Left cardiac atrium (tissue), 4 donors: ENCODE measurements at regions not wholly inside any gene's neighbourhood (a gene's known extent, or its start where the extent isn't known, plus 50 kb on each side); places are given as distances from the start of the nearest gene placed in this dataset.
"Not testable (repeated sequence)": the region's sequence is repeated elsewhere in the genome, so short reads cannot be mapped to it uniquely, and the experiment has no call there.

Source experiments
- ATAC-seq, 2 donors: fragments of 200-7000 bp; cut with Tn5 transposase; one replicate each; pipeline ENCODE4 v1.9.1; 2020; ENCODE audit warnings: mild to moderate bottlenecking in 2 of 2, moderate library complexity in 2 of 2
- DNase-seq: peaks from one replicate; pipeline ENCODE4 v3.0.0-alpha.2; 2020
- intact Hi-C, 2 donors: fragments of 100-400 bp; cut with DNase I; formaldehyde crosslinking; loops; one replicate each; pipeline versions ENCODE4 v1.14.1 to v1.15.1; 2022 to 2023
- donor health status: DM: no; HTN: yes; CAD: no.
- donor health status: DM: no; HTN: yes; CAD: no; lungs with severe emphysema.
- donor health status: DM: yes; HTN: yes; CAD: no.
- donor health status: Dilated cardiomyopathy.

- DNase-seq: no peak
- no peak for ATAC-seq
- intact Hi-C loops: no loop called here
Observed at GRCh38 chr21:35481005-35481404, 431.9 kb upstream of the RUNX1 start.

GRCh38 chr21:35479529-35479928 lies 430.4 kb upstream of the RUNX1 start:
- DNase-seq: no peak
- no peak for ATAC-seq
- intact Hi-C loops: no loop called here

GRCh38 chr21:35479065-35479448 lies 430.0 kb upstream of the RUNX1 start:
- ATAC-seq: no peak
- intact Hi-C loops: no loop called here
- DNase-seq: no peak

- intact Hi-C loops: no loop called here
- DNase-seq (no peak), ATAC-seq (peak; percentile 38 to 47)
Observed at GRCh38 chr21:35478161-35479064, 429.3 kb upstream of the RUNX1 start.

DNA sequence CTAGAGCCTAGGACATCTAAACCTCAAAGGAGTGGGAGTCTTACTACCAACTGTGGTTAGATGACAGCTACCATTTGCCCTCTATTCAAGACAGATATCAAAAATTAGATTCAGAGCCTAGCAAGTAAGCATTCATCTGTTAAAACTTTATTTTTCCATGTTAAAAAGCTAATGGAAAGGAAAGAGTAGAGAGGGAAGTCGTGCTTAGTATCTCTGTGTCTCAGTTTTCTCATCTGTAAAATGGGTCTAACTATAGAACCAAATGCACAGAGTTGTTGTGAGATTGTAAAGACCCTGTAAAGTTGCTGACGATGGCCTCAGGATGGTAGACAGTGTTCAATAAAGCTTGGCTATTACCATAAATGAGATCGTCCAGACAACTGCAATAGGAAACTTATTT lies 428.5 kb upstream of the RUNX1 start:
- no peak for DNase-seq
- ATAC-seq: no peak
- intact Hi-C loops: no loop called here

- ATAC-seq: no peak
- intact Hi-C loops: no loop called here
- no peak for DNase-seq
Observed at GRCh38 chr21:35476621-35477395, 427.7 kb upstream of the RUNX1 start.

DNA sequence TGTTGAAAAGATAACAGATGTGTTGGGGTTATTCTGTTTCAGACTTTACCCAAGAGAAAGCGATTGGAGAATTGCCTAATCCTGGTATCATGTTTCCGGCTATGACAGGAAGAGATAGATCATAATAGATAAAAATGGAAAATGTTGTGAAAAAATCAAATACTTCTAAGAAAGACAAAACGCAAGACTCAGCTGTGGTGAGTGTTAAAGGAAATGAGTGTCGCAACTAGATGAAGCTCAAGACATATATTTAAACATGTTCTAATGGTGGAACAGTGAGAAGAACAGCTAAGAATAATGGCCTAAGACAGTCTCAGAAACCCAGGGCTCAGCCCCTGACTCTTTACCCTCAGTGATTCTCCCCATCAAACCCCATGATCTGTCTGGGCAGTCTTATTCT lies 426.7 kb upstream of the RUNX1 start:
- intact Hi-C loops: no loop called here
- ATAC-seq (peak in 1 of 2 donors; percentile 45), DNase-seq (no peak)

GRCh38 chr21:35475009-35475408 lies 425.9 kb upstream of the RUNX1 start:
- no peak for DNase-seq
- peak in 1 of 2 donors; percentile 70 for ATAC-seq
- intact Hi-C loops: no loop called here

- DNase-seq (no peak), ATAC-seq (no peak)
- intact Hi-C loops: no loop called here
Observed at GRCh38 chr21:35473496-35473895, 424.4 kb upstream of the RUNX1 start.

DNA sequence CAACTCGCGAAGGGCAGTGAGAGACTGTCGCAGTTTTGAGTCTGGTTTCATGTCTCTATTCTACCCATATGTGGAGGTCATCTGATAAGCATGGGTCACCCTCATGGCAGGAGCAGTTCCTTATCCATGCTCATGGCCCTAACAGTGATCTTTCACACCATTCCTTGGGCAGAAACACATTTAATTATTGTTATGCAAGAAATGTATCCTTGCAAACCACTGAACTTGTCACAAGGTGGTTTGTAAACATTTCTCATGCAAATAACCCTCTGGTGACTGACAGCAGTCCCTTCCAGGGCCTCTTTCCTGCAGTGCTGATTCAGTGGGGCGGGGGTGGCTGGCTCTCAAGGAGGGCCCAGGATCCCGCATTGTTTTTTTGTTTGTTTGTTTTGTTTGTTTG lies 421.4 kb upstream of the RUNX1 start:
- no peak for DNase-seq
- no peak for ATAC-seq
- intact Hi-C loops: no loop called here

- intact Hi-C loops: no loop called here
- DNase-seq (no peak), ATAC-seq (no peak)
Observed at GRCh38 chr21:35469498-35469897, 420.4 kb upstream of the RUNX1 start.

GRCh38 chr21:35468991-35469390 lies 419.9 kb upstream of the RUNX1 start:
- no peak for ATAC-seq
- intact Hi-C loops: no loop called here

DNA sequence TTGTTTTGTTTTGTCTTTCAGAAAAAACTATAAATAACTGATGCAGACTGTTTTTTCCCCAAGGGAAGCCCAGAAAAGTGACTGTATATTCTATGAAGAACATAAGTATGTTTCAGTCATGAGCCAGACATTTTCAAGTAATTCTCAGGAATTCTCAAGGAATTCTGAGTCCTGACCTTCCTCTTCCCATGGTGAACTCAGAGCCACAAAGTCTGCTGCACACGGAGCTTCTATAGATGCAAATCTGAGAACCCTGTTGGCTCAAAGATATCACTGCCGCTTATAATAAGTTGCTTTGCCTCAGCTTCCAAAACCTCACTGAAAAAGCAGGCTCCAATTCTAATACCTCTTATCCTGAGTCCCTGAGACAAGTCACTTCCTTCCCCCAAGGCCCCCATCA lies 418.5 kb upstream of the RUNX1 start:
- intact Hi-C loops: no loop called here
- ATAC-seq (no peak), DNase-seq (no peak)

More at GRCh38 chr21:35468991-35469390, 419.9 kb upstream of the RUNX1 start:
- DNase-seq: no peak

DNA sequence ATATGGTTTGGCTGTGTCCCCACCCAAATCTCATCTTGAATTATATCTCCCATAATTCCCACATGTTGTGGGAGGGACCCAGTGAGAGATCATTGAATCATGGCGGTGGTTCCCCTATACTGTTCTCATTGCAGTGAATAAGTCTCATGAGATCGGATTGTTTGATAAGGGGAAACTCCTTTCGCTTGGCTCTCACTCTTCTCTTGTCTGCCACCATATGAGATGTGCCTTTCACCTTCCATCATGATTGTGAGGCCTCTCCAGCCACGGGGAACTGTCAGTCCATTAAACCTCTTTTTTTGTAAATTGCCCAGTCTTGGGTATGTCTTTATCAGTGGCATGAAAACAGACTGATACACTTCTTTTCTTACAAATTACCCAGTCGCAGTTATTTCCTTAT lies 417.6 kb upstream of the RUNX1 start:
- intact Hi-C loops, DNase-seq, ATAC-seq: not testable (repeated sequence)

DNA sequence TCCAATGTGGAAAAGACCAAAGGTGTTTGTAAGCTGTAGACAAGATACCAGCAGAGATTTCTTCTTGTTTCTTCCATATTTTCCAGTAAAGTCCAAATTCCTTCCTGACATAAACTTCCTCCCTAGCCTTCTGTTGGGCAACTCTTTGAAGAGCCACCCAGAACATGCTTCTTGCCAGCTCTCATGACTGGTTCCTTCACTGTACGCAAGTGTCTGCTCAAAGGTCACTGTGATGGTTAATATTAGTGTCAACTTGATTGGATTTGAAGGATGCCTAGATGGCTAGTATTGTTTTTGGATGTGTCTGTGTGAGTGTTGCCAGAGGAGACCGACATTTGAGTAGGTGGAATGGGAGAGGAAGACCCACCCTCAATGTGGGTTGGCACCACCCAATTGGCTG lies 416.6 kb upstream of the RUNX1 start:
- intact Hi-C loops: no loop called here
- no peak for DNase-seq
- ATAC-seq: no peak

DNA sequence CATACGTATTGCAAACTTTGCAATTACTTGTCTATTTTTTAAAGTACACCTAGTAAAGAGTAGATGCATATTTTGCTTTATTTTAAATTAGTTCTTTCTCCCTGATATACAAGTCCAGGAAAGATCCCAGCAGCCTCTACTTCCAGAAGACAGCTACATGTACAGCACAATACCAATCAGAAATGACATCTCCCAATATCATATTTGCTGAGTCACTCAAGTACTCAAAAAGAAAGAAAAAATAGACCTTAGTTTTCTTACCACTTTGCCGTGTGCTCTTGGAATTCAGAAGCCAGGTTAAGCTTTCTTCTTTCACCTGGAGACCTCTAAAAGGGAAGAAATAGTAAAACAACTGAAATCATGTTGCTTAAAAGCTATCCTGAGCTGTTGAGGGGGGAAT lies 412.6 kb upstream of the RUNX1 start:
- ATAC-seq (no peak), DNase-seq (no peak)
- intact Hi-C loops: no loop called here

- intact Hi-C loops: no loop called here
- no peak for ATAC-seq
- DNase-seq: no peak
Observed at GRCh38 chr21:35460441-35460840, 411.3 kb upstream of the RUNX1 start.

- no peak for DNase-seq
- intact Hi-C loops: no loop called here
- no peak for ATAC-seq
Observed at GRCh38 chr21:35458405-35458804, 409.3 kb upstream of the RUNX1 start.

DNA sequence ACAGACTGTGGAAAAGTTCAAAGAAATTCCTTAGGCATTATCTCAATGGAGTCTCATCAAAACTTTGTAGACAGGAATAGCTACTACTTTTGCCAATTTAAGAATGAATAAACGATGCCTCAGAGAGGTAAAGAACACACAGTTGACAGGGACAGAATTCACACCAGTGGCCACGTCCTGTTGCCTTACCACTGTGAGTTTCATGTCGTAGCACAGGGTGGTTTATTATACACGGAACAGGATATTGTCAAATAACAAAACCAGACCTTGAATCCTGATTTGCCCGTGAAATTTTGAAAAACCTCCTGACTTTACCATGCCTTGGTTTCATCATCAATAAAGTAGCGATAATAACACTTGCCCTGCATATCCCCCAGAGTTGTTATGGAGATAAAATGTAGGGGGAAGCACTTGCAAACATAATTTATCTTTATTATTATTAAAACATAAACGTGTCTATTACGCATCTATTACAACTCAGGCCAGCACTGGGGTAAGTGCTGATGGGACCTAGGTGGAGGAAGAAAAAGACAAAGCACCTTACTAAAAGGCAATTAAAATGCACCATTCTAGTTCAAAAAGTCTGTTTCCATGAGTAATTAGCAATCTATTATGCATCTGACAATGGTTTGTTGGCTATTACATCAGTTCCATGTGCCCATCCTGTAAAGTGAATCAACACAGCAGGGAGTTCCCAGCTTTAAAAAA lies 408.1 kb upstream of the RUNX1 start:
- intact Hi-C loops: no loop called here
- DNase-seq: no peak

DNA sequence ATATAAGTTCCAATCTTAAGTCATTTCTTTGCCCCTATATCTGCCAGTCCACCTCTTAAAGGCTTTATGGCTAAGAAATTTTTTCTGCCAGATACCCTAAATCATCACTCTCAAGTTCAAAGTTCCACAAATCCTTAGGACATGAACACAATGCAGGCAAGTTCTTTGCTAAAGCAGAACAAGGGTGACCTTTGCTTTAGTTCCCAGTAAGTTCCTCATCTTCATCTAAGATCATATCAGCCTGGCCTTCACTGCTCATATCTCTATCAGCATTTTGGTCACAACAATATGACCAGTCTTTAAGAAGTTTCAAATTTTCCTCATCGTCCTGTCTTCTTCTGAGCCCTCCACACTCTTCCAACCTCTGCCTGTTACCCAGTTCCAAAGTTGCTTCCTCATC lies 402.2 kb upstream of the RUNX1 start:
- ATAC-seq: no peak
- intact Hi-C loops: no loop called here
- no peak for DNase-seq

More for the DNA sequence above, 408.1 kb upstream of the RUNX1 start:
- no peak for ATAC-seq
